ENCODE measurements at regions not wholly inside any gene's neighbourhood (a gene's known extent, or its start where the extent isn't known, plus 50 kb on each side); places are given as distances from the start of the nearest gene placed in this dataset.

DNA sequence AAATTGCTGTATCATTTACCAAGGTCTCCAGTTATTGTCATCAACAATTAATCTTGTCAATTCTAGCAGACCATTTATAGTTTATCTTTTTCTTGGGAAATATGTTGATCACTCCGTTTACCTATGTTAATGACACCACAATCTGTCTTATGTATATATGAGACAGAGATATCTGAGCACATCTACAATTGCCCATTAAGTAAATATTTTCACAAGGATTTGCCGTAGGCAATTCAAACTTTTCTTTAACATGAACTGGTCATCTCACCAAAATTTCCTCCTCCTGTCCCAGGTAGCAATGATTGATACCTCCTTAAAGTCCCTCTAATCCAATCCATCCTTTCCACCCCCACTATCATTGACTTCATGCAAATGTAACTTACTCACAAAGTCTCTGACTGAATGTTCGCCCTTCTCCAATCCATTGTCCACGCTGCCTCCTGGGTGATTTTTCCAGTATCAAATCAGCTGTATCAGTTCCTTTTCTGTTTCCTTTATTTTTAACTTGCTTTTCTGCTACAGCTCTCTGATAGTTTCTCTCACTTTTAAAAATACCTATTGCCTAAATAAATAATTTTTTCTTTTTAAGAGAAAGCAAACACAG, 138.3 kb downstream of the GNAT3 start:
- TF ChIP-seq, protein P1, sequence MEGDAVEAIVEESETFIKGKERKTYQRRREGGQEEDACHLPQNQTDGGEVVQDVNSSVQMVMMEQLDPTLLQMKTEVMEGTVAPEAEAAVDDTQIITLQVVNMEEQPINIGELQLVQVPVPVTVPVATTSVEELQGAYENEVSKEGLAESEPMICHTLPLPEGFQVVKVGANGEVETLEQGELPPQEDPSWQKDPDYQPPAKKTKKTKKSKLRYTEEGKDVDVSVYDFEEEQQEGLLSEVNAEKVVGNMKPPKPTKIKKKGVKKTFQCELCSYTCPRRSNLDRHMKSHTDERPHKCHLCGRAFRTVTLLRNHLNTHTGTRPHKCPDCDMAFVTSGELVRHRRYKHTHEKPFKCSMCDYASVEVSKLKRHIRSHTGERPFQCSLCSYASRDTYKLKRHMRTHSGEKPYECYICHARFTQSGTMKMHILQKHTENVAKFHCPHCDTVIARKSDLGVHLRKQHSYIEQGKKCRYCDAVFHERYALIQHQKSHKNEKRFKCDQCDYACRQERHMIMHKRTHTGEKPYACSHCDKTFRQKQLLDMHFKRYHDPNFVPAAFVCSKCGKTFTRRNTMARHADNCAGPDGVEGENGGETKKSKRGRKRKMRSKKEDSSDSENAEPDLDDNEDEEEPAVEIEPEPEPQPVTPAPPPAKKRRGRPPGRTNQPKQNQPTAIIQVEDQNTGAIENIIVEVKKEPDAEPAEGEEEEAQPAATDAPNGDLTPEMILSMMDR (conservative IDR thresholded peaks at IDR 0.05; ENCODE audit: low read depth, low read length), result no peak
- TF ChIP-seq EZH2 (IDR thresholded peaks at IDR 0.05; ENCODE audit: borderline replicate concordance, low read depth, low read length, poor library complexity, severe bottlenecking), result no peak

All from A673 (cell line).